ENCODE measurements at regions not wholly inside any gene's neighbourhood (a gene's known extent, or its start where the extent isn't known, plus 50 kb on each side); places are given as distances from the start of the nearest gene placed in this dataset.

DNA sequence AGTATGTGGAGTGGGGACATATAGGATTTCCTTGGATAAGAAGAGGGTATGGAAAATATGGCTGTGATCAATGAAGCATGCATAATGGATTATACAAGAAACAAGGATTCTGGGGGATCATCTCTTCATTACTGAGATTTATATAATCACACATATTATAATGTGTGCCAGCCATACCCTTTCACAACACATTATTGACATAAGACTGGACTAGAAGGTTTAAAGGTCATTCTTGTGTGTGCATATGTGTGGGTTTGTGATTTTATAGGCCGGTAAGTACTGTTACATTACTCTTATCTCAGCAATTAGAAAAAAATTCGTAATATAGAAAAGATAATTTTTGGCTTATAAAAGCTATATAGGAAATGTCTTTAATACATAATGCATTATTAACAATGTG lies 62.2 kb upstream of the DCC start:
- no peak for DNase-seq
- Histone ChIP-seq H3K4me1 (no peaks in the 10 kb centered on the region), H3K36me3 (no peaks in the 10 kb centered on the region), H3K9me3 (no peaks in the 10 kb centered on the region), H3K27ac (no peak overlapping the region), H3K27me3 (no peaks in the 10 kb centered on the region), H3K4me3 (no peak overlapping the region)
- TF ChIP-seq, protein P1, sequence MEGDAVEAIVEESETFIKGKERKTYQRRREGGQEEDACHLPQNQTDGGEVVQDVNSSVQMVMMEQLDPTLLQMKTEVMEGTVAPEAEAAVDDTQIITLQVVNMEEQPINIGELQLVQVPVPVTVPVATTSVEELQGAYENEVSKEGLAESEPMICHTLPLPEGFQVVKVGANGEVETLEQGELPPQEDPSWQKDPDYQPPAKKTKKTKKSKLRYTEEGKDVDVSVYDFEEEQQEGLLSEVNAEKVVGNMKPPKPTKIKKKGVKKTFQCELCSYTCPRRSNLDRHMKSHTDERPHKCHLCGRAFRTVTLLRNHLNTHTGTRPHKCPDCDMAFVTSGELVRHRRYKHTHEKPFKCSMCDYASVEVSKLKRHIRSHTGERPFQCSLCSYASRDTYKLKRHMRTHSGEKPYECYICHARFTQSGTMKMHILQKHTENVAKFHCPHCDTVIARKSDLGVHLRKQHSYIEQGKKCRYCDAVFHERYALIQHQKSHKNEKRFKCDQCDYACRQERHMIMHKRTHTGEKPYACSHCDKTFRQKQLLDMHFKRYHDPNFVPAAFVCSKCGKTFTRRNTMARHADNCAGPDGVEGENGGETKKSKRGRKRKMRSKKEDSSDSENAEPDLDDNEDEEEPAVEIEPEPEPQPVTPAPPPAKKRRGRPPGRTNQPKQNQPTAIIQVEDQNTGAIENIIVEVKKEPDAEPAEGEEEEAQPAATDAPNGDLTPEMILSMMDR (IDR thresholded peaks at IDR 0.05), result no peak
- TF ChIP-seq POLR2A (IDR thresholded peaks at IDR 0.05), result no peak

DNA sequence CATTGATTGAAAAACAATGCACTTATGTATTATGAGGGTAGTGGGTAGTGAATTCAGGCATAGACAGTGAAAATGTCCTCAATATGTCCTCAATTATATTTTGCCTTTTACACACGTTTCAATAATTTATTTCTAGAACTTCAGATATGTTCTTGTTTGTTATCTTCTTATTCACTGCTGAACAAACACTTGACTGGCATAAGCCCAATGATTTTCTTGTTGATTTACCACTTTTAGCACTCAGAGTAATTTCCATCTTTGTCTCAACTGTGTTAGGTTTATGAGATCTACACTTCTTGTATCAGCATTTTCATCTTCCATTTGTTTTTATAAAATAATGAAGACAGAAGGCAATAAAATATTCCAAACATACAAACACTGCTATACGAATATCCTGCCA lies 61.8 kb upstream of the DCC start:
- TF ChIP-seq POLR2A (IDR thresholded peaks at IDR 0.05), result no peak
- TF ChIP-seq, protein P1 (IDR thresholded peaks at IDR 0.05), result no peak
- no peak overlapping the region for H3K4me3 ChIP-seq
- no peaks in the 10 kb centered on the region for H3K4me1 ChIP-seq
- no peak for DNase-seq
- no peak overlapping the region for H3K27ac ChIP-seq
- H3K9me3 ChIP-seq, result no peaks in the 10 kb centered on the region
- H3K36me3 ChIP-seq, result no peaks in the 10 kb centered on the region
- no peaks in the 10 kb centered on the region for H3K27me3 ChIP-seq

DNA sequence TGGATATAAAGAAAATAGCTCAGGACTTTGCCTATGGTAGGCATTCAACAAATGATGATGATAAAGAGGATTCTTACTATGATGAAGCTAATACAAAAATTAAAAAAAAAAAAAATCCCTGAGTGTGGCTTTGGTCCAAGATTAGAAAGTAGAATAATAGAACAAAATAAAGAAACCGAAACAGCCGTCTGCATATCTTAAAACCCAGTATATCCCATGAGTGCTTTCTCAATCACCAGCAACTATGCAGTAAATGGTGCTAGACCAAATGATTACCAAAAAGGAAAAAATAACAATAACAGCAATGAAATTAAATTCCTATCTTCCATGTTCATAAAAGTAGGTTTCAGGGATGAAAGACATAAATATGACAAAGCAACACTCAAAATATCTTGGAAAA lies 59.3 kb upstream of the DCC start:
- no peaks in the 10 kb centered on the region for H3K4me1 ChIP-seq

DNA sequence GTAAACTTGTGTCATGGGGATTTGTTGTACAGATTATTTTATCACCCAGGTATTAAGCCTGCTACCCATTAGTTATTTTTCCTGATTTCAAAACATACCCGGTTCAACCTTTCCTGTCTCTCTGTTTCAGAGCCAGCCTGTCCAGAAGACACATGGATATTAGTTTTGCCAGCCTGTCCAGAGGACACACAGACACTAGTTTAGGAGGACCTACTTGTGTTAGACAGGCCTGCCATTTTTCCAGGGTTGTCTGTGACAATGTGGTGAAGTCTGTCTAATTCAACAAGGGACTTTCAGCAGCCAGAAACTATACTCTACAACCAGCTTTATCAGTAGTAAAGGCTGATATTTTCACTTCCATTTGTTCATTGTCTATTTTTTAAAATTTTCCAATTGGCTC lies 56.1 kb upstream of the DCC start:
- Histone ChIP-seq H3K9me3 (no peaks in the 10 kb centered on the region), H3K27me3 (no peaks in the 10 kb centered on the region), H3K4me1 (no peaks in the 10 kb centered on the region), H3K36me3 (no peaks in the 10 kb centered on the region), H3K4me3 (no peak overlapping the region), H3K27ac (no peak overlapping the region)
- no peak for DNase-seq
- TF ChIP-seq, protein P1 (IDR thresholded peaks at IDR 0.05), result no peak
- no peak for TF ChIP-seq POLR2A (IDR thresholded peaks at IDR 0.05)

More for the DNA sequence above, 59.3 kb upstream of the DCC start:
- H3K27ac ChIP-seq, result no peak overlapping the region
- no peaks in the 10 kb centered on the region for H3K9me3 ChIP-seq
- no peaks in the 10 kb centered on the region for H3K36me3 ChIP-seq
- DNase-seq, result no peak
- H3K4me3 ChIP-seq, result no peak overlapping the region
- no peaks in the 10 kb centered on the region for H3K27me3 ChIP-seq
- TF ChIP-seq, protein P1 (IDR thresholded peaks at IDR 0.05), result no peak

DNA sequence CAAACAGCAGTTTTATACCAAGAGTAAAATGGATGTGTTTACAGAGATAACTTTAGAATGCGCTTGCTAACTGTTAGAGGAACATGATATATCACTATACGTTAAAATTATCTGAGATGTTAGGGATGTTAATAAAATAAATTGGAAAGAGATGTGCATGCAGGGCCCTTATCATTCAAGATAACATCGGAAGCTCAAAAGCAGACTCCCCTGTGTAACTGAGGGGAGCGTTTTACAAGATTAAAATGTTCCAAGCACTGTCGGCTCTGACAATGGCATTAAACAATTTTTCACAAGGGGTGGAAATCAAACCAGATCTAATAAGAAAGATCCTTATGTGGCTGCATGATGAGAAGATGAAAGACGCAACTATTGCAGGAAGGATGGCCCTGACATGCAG lies 53.3 kb upstream of the DCC start:
- H3K9me3 ChIP-seq, result no peaks in the 10 kb centered on the region
- H3K27ac ChIP-seq, result no peak overlapping the region
- no peak for TF ChIP-seq POLR2A (IDR thresholded peaks at IDR 0.05)
- TF ChIP-seq, protein P1 (IDR thresholded peaks at IDR 0.05), result no peak
- H3K4me3 ChIP-seq, result no peak overlapping the region
- H3K4me1 ChIP-seq, result no peaks in the 10 kb centered on the region
- H3K36me3 ChIP-seq, result no peaks in the 10 kb centered on the region
- H3K27me3 ChIP-seq, result no peaks in the 10 kb centered on the region
- no peak for DNase-seq

DNA sequence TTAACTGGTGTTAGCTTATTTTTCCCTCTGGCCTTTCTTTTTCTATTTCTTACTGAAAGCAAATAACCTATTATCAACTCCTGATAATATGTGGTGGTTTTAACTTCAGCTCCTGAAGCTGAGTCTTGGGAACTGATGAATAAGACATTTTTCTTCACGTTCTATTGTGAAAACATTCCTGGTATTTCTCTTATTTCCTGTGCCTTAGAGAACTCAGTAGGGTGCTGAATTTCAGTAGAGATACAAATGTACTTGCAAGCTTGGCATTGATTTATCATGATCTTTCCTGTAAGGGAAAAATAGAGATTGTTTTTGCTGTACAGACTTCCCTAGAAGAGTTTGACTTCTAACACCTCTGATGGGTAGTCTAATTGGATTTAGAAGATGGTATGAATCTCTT lies 52.8 kb upstream of the DCC start:
- Histone ChIP-seq H3K27ac (no peak overlapping the region), H3K36me3 (no peaks in the 10 kb centered on the region)
- no peak for TF ChIP-seq POLR2A (IDR thresholded peaks at IDR 0.05)
- TF ChIP-seq, protein P1 (IDR thresholded peaks at IDR 0.05), result no peak

More for the DNA sequence above, 52.8 kb upstream of the DCC start:
- Histone ChIP-seq H3K4me3 (no peak overlapping the region), H3K9me3 (no peaks in the 10 kb centered on the region), H3K27me3 (no peaks in the 10 kb centered on the region), H3K4me1 (no peaks in the 10 kb centered on the region)
- DNase-seq, result no peak
